ENCODE measurements at regions not wholly inside any gene's neighbourhood (a gene's known extent, or its start where the extent isn't known, plus 50 kb on each side); places are given as distances from the start of the nearest gene placed in this dataset.

GRCh38 chr3:29202378-29202777, 78.5 kb upstream of the RBMS3 start:
- no peaks in the 10 kb centered on the region for H3K9me3 Mint-ChIP-seq
- no peak overlapping the region for H3K27ac Mint-ChIP-seq
- peaks cover 15% of the 10 kb centered on the region for H3K4me1 Mint-ChIP-seq
- no peaks in the 10 kb centered on the region for H3K27me3 Mint-ChIP-seq (ENCODE audit: low read depth, poor library complexity)
- no peaks in the 10 kb centered on the region for H3K36me3 Mint-ChIP-seq (ENCODE audit: low read depth)
- DNase-seq = no peak
- TF ChIP-seq, protein P1, sequence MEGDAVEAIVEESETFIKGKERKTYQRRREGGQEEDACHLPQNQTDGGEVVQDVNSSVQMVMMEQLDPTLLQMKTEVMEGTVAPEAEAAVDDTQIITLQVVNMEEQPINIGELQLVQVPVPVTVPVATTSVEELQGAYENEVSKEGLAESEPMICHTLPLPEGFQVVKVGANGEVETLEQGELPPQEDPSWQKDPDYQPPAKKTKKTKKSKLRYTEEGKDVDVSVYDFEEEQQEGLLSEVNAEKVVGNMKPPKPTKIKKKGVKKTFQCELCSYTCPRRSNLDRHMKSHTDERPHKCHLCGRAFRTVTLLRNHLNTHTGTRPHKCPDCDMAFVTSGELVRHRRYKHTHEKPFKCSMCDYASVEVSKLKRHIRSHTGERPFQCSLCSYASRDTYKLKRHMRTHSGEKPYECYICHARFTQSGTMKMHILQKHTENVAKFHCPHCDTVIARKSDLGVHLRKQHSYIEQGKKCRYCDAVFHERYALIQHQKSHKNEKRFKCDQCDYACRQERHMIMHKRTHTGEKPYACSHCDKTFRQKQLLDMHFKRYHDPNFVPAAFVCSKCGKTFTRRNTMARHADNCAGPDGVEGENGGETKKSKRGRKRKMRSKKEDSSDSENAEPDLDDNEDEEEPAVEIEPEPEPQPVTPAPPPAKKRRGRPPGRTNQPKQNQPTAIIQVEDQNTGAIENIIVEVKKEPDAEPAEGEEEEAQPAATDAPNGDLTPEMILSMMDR (IDR thresholded peaks at IDR 0.05) = no peak
- H3K4me3 Mint-ChIP-seq = no peak overlapping the region

DNA sequence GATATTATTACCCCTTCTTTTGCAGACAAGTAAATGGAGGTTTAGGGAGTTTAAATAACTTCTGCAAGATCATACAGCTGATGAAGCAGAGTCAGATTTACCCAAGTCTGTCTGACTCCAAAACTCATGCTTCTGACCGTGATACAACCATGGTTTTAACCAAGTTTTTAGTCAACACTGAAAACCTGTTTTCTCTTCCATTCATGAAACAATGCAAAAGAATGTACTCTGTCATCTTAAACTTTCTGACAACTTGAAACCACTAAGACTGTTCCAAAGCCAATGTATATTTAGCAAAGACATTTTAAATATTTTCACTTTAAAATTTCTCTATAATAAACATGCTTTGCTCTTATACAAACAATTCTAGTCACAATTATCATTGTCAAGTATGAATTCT, 77.0 kb upstream of the RBMS3 start:
- H3K4me1 Mint-ChIP-seq = peaks cover 5% of the 10 kb centered on the region
- no peak overlapping the region for H3K27ac Mint-ChIP-seq
- no peak for DNase-seq
- TF ChIP-seq, protein P1 (IDR thresholded peaks at IDR 0.05) = no peak
- H3K9me3 Mint-ChIP-seq = no peaks in the 10 kb centered on the region
- no peaks in the 10 kb centered on the region for H3K36me3 Mint-ChIP-seq (ENCODE audit: low read depth)
- no peaks in the 10 kb centered on the region for H3K27me3 Mint-ChIP-seq (ENCODE audit: low read depth, poor library complexity)
- no peak overlapping the region for H3K4me3 Mint-ChIP-seq

DNA sequence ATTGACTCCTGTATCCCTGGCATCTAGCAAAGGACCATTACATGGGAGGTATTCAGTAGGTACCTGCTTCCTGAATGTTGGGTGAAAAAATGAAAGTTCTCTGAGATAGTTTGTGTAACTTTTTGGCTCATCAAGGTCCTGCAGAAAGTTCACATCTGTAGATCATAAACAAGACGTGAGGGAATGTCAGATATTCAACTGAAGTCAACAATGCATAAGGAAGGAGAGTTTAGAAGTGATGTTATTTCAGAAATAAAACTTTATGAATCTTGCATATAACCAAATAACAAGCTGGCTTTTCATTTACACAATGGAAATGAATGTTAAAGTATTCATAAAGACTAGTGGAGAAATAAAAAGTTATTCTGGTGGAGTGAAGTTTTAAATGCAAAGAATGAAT, 73.4 kb upstream of the RBMS3 start:
- Mint-ChIP-seq H3K27me3 (ENCODE audit: low read depth, poor library complexity) (no peaks in the 10 kb centered on the region), H3K36me3 (ENCODE audit: low read depth) (no peaks in the 10 kb centered on the region), H3K4me1 (peaks cover 5% of the 10 kb centered on the region), H3K4me3 (no peak overlapping the region), H3K9me3 (no peaks in the 10 kb centered on the region), H3K27ac (no peak overlapping the region)
- TF ChIP-seq, protein P1 (IDR thresholded peaks at IDR 0.05) = no peak
- no peak for DNase-seq

GRCh38 chr3:29212789-29213433, 68.0 kb upstream of the RBMS3 start:
- H3K4me1 Mint-ChIP-seq = peaks cover 13% of the 10 kb centered on the region
- TF ChIP-seq, protein P1 (IDR thresholded peaks at IDR 0.05) = no peak
- no peaks in the 10 kb centered on the region for H3K27me3 Mint-ChIP-seq (ENCODE audit: low read depth, poor library complexity)
- no peaks in the 10 kb centered on the region for H3K36me3 Mint-ChIP-seq (ENCODE audit: low read depth)
- H3K9me3 Mint-ChIP-seq = no peaks in the 10 kb centered on the region
- no peak overlapping the region for H3K4me3 Mint-ChIP-seq
- no peak for DNase-seq
- peak overlapping the region; percentile 25 for H3K27ac Mint-ChIP-seq

GRCh38 chr3:29214009-29214658, 66.7 kb upstream of the RBMS3 start:
- H3K4me3 Mint-ChIP-seq = no peak overlapping the region
- no peak for DNase-seq
- H3K27ac Mint-ChIP-seq = no peak overlapping the region
- no peaks in the 10 kb centered on the region for H3K36me3 Mint-ChIP-seq (ENCODE audit: low read depth)
- H3K9me3 Mint-ChIP-seq = no peaks in the 10 kb centered on the region
- H3K4me1 Mint-ChIP-seq = peaks cover 13% of the 10 kb centered on the region
- TF ChIP-seq, protein P1 (IDR thresholded peaks at IDR 0.05) = no peak
- no peaks in the 10 kb centered on the region for H3K27me3 Mint-ChIP-seq (ENCODE audit: low read depth, poor library complexity)

DNA sequence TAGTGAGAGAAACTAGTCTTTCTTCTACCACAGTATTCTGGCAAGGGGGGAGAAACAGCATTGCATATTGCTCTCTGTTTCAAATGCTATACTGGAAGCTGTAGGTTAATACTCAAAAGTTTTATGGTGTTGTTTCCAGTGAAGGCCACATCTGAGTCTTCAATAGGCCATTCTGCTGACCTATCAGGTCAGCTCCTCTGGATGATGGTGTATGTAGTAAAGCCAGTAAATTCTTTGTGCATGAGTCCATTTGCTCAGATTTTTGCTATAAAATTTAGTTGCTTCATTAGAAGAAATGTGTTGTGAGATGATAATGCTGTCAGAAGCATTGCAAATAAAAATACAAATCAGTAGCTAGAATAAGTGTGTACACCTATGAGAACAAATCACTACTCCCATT, 64.9 kb upstream of the RBMS3 start:
- H3K27ac Mint-ChIP-seq = no peak overlapping the region
- H3K4me3 Mint-ChIP-seq = no peak overlapping the region
- TF ChIP-seq, protein P1 (IDR thresholded peaks at IDR 0.05) = no peak
- H3K27me3 Mint-ChIP-seq (ENCODE audit: low read depth, poor library complexity) = no peaks in the 10 kb centered on the region
- H3K9me3 Mint-ChIP-seq = no peaks in the 10 kb centered on the region
- H3K36me3 Mint-ChIP-seq (ENCODE audit: low read depth) = no peaks in the 10 kb centered on the region
- no peak for DNase-seq
- H3K4me1 Mint-ChIP-seq = peaks cover 8% of the 10 kb centered on the region

Measured in nephron progenitor cell (in vitro differentiated cells).